ENCODE measurements at regions not wholly inside any gene's neighbourhood (a gene's known extent, or its start where the extent isn't known, plus 50 kb on each side); places are given as distances from the start of the nearest gene placed in this dataset.
"Not testable (repeated sequence)": the region's sequence is repeated elsewhere in the genome, so short reads cannot be mapped to it uniquely, and the experiment has no call there.

DNA sequence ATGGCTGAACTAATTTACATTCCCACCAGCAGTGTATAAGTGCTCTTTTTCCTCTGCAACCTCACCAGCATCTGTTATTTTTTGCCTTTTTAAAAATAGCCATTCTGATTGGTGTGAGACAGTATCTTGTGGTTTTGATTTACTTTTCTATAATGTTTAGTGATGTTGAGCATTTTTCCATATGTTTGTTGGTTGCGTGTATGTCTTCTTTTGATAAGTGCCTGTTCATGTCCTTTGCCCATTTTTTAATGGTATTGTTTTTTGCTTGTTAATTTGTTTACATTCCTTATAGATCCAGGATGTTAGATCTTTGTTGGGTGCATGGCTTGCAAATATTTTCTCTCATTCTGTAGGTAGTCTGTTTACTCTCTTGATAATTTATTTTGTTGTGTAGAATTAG, 169.9 kb downstream of the PRL start:
- TF ChIP-seq, protein P1, sequence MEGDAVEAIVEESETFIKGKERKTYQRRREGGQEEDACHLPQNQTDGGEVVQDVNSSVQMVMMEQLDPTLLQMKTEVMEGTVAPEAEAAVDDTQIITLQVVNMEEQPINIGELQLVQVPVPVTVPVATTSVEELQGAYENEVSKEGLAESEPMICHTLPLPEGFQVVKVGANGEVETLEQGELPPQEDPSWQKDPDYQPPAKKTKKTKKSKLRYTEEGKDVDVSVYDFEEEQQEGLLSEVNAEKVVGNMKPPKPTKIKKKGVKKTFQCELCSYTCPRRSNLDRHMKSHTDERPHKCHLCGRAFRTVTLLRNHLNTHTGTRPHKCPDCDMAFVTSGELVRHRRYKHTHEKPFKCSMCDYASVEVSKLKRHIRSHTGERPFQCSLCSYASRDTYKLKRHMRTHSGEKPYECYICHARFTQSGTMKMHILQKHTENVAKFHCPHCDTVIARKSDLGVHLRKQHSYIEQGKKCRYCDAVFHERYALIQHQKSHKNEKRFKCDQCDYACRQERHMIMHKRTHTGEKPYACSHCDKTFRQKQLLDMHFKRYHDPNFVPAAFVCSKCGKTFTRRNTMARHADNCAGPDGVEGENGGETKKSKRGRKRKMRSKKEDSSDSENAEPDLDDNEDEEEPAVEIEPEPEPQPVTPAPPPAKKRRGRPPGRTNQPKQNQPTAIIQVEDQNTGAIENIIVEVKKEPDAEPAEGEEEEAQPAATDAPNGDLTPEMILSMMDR (conservative IDR thresholded peaks at IDR 0.05; ENCODE audit: low read depth, low read length) = no peak
- DNase-seq (ENCODE audit: low read depth) = no peak
- H3K4me3 ChIP-seq (ENCODE audit: low read depth, low read length) = no peak overlapping the region

DNA sequence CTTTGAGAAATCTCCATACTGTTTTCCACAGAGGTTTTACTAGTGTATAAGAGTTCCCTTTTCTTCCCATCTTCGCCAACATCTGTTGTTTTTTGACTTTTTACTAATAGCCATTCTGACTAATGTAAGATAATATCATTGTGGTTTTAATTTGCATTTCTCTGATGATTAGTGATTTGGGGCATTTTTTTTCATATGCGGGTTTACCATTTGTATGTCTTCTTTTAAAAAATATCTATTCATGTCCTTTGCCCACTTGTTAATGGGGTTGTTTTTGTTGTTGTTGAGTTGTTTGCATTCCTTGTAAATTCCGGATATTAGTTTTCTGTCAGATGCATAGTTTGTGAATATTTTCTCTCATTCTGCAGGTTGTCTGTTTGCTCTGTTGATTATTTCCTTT, 167.1 kb downstream of the PRL start:
- H3K4me3 ChIP-seq (ENCODE audit: low read depth, low read length) = no peak overlapping the region
- no peak for DNase-seq (ENCODE audit: low read depth)
- TF ChIP-seq, protein P1 (conservative IDR thresholded peaks at IDR 0.05; ENCODE audit: low read depth, low read length) = no peak

DNA sequence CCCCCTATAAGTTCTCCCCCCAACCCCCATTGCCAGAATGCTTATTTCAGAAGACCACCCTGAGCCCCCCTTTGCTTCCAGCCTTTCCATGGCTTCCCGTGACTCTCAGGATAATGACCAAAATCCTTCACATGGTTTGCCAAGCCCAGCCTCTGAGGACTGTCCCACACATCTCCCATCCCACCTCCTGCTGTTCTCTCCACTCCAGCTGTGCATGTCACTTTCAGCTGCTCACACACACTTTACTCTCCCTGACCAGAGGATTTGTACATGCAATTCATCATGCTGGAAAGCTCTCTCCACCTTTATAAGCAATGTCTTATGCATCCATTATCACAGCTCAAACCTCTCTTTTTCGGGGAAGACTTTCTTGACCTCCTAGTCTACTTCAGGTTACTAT, 164.2 kb downstream of the PRL start:
- no peak overlapping the region for H3K4me3 ChIP-seq (ENCODE audit: low read depth, low read length)
- TF ChIP-seq, protein P1 (conservative IDR thresholded peaks at IDR 0.05; ENCODE audit: low read depth, low read length) = no peak
- no peak for DNase-seq (ENCODE audit: low read depth)

DNA sequence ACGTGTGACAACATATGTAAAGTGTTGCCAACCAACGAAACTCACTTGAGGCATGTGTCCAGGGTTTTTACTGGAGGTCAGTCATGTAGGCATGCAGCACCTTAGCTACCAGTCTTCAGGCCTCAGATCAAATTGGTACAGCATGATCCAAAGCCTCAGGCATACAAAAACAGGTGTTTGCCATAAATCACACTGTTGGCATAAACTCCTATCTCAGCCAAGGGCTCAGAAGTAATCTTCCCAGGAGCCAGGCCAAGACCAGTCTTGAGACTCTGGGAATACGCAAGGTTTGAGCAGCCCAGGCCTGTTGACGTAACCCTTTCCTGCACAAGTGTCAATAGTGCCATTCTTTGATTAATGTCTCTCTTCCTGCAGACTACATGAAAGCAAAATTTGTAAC, 163.5 kb downstream of the PRL start:
- TF ChIP-seq, protein P1 (conservative IDR thresholded peaks at IDR 0.05; ENCODE audit: low read depth, low read length) = no peak

DNA sequence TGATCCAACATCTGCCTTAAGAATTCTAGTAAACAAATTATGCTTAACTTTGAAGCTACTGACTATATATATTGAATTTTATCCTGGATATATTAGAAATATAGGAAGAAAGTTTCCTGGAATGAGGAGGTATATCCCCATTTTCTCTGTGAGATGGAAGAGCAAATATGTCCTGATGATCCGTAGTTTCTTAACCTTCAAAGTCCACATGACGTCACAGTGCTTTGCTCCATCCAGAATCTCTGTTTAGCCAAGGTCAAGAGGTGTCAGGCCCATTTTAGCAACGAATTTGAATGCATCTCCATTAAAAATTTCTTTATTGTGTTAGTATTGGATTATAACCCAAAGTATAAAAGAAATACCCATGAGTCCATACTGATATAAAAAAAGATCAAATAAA, 162.5 kb downstream of the PRL start:
- H3K4me3 ChIP-seq (ENCODE audit: low read depth, low read length) = no peak overlapping the region
- TF ChIP-seq, protein P1 (conservative IDR thresholded peaks at IDR 0.05; ENCODE audit: low read depth, low read length) = no peak
- no peak for DNase-seq (ENCODE audit: low read depth)

More for the DNA sequence above, 163.5 kb downstream of the PRL start:
- H3K4me3 ChIP-seq (ENCODE audit: low read depth, low read length) = no peak overlapping the region
- DNase-seq (ENCODE audit: low read depth) = no peak

DNA sequence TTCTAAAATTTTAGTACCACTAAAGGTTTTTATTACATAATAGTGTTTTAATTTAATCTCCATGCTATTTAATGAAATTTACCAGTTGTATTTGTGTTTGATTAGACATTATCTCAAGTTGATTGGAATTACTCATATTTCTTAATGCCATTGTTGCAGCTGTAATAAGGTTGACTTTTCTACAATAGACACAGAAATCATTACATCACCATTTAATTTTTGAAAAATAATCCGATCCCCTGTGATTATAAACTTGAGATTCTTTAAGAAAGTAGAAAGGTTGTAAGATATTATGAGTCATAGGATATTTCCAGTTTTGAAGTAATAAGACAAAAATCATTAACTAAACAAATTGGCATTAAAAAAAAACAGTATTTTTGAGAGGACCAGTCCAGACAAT, 161.4 kb downstream of the PRL start:
- TF ChIP-seq, protein P1 (conservative IDR thresholded peaks at IDR 0.05; ENCODE audit: low read depth, low read length) = no peak
- H3K4me3 ChIP-seq (ENCODE audit: low read depth, low read length) = no peak overlapping the region
- DNase-seq (ENCODE audit: low read depth) = no peak

DNA sequence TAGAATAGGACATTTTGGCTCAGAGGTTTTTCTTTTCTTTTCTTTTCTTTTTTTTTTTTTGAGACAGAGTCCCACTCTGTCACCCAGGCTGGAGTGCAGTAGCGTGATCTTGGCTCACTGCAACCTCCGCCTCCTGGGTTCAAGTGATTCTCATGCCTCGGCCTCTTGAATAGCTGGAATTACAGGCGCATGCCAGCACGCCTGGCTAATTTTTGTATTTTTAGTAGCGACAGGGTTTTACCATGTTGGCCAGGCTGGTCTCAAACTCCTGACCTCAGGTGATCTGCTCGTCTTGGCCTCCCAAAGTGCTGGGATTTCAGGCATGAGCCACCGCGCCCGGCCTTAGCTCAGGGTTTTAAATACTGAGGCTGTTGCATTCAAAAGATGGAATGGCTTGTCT, 156.1 kb downstream of the PRL start:
- H3K4me3 ChIP-seq (ENCODE audit: low read depth, low read length); DNase-seq (ENCODE audit: low read depth): not testable (repeated sequence)

All from choroid plexus epithelial cell (primary cell).